GM19351 (cell line): ENCODE measurements at regions not wholly inside any gene's neighbourhood (a gene's known extent, or its start where the extent isn't known, plus 50 kb on each side); places are given as distances from the start of the nearest gene placed in this dataset.

ENCODE experiments used
- ATAC-seq: cut with Tn5 transposase; IDR thresholded peaks from one replicate; pipeline ENCODE4 v1.9.1; 2021; ENCODE audit warnings: mild to moderate bottlenecking, moderate library complexity; ENCODE audit not compliant: unreplicated experiment

DNA sequence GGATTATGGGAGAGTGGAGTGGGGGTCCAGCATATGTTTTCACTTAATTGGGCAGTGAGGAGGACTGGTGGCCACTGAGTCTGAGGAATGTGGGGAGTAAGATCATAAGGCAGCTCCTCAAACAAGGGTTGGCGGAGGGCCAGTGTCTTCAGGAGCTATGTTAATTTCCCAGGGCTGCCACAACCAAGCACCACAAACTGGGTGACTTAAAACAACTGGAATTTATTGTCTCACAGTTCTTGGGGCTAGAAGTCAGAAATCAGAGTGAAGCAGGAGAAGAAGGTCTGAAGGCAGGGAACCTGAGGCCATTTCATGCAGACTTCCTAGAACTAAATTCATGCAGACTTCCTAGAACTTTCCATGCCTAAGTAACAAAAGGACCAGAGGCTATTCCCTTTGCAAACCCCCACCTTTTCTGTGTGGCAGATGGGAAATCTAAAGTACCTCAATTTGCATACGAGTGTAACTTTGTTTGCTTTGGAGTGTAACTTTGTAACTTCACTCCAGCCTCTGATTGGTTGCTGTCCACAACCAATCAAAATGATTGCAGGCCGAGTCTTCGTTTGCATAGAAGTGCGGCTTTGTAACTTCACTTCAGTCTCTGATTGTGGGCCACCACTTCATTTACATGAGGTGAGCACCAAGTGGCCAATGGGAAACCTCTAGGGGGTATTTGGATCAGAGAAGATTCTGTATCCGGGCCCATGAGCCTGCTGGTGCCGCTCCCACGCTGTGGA, 50.5 kb upstream of the ZBED5 start:
- ATAC-seq = no peak
